Kidney (tissue), 13 donors: ENCODE measurements at regions not wholly inside any gene's neighbourhood (a gene's known extent, or its start where the extent isn't known, plus 50 kb on each side); places are given as distances from the start of the nearest gene placed in this dataset.

ENCODE experiments used
- DNase-seq, 5 donors: peaks; one replicate each; pipeline ENCODE4 v3.0.0-alpha.2; 2013 to 2020
- FAIRE-seq: peaks from 2 replicates; lab custom pipeline; 2012; peaks lifted over from hg19 to GRCh38; lab: Jason Lieb, UNC
- H3K27ac ChIP-seq, 2 donors: one replicate each; pipeline ENCODE4 v1.7.0; 2013; ENCODE audit warnings: low read depth in 2 of 2, low read length in 2 of 2, inconsistent platforms in 1 of 2
- H3K27me3 ChIP-seq: one replicate; pipeline ENCODE4 v1.7.1; 2013; ENCODE audit warnings: low read length, inconsistent platforms; ENCODE audit not compliant: control insufficient read depth, insufficient read depth
- H3K36me3 ChIP-seq, 3 donors: one replicate each; pipeline versions ENCODE4 v1.7.0 to v1.7.1; 2013; ENCODE audit warnings: low read length in 3 of 3, control low read depth in 1 of 3, inconsistent platforms in 1 of 3; ENCODE audit not compliant: insufficient read depth in 3 of 3, control insufficient read depth in 2 of 3
- H3K4me1 ChIP-seq, 3 donors: one replicate each; pipeline versions ENCODE4 v1.7.0 to v1.7.1; 2013; ENCODE audit warnings: low read length in 3 of 3, inconsistent platforms in 1 of 3, low read depth in 1 of 3; ENCODE audit not compliant: control insufficient read depth in 2 of 3, insufficient read depth in 2 of 3
- H3K4me3 ChIP-seq, 3 donors: one replicate each; pipeline versions ENCODE4 v1.7.0 to v1.8.1; 2013; ENCODE audit warnings: low read length in 3 of 3, control low read depth in 1 of 3, inconsistent platforms in 1 of 3
- H3K9ac ChIP-seq, 3 donors: one replicate each; pipeline versions ENCODE4 v1.7.0 to v1.7.1; 2013; ENCODE audit warnings: low read length in 3 of 3, control low read depth in 1 of 3, inconsistent platforms in 1 of 3
- H3K9me3 ChIP-seq, 3 donors: one replicate each; pipeline versions ENCODE4 v1.7.0 to v1.7.1; 2013; ENCODE audit warnings: low read length in 3 of 3, control low read depth in 1 of 3, inconsistent platforms in 1 of 3; ENCODE audit not compliant: control insufficient read depth in 2 of 3, insufficient read depth in 1 of 3
- intact Hi-C: fragments of 100-400 bp; cut with DNase I; formaldehyde crosslinking; loops from one replicate; pipeline ENCODE4 v1.11.1; 2022
- TF ChIP-seq, protein P1 (sequence below): IDR thresholded peaks from 3 replicates; pipeline ENCODE4 v1.5.1; 2012; ENCODE audit warnings: mild to moderate bottlenecking, moderate library complexity, borderline replicate concordance; ENCODE audit not compliant: insufficient read depth; ENCODE audit errors: extremely low read depth
- donor health status: control.
- donor health status: control.
- donor health status: control.
- donor health status: control.
- donor health status: control.
- donor health status: DM: yes; HTN: yes; CAD: no.
- donor health status: Normal renal cell carcinoma (clear cell type).

- FAIRE-seq, result no peak
- H3K4me1 ChIP-seq, result no peaks in the 10 kb centered on the region
- intact Hi-C loops, result no loop called here
Measured at GRCh38 chr15:39215015-39215414, 365.9 kb upstream of the THBS1 start.

GRCh38 chr15:39216816-39217215 lies 364.1 kb upstream of the THBS1 start:
- H3K9ac ChIP-seq, result no peak overlapping the region
- H3K4me1 ChIP-seq, result no peaks in the 10 kb centered on the region
- no peak overlapping the region for H3K4me3 ChIP-seq
- intact Hi-C loops, result no loop called here
- DNase-seq (no peak), FAIRE-seq (no peak)
- H3K36me3 ChIP-seq, result no peaks in the 10 kb centered on the region
- TF ChIP-seq, protein P1, sequence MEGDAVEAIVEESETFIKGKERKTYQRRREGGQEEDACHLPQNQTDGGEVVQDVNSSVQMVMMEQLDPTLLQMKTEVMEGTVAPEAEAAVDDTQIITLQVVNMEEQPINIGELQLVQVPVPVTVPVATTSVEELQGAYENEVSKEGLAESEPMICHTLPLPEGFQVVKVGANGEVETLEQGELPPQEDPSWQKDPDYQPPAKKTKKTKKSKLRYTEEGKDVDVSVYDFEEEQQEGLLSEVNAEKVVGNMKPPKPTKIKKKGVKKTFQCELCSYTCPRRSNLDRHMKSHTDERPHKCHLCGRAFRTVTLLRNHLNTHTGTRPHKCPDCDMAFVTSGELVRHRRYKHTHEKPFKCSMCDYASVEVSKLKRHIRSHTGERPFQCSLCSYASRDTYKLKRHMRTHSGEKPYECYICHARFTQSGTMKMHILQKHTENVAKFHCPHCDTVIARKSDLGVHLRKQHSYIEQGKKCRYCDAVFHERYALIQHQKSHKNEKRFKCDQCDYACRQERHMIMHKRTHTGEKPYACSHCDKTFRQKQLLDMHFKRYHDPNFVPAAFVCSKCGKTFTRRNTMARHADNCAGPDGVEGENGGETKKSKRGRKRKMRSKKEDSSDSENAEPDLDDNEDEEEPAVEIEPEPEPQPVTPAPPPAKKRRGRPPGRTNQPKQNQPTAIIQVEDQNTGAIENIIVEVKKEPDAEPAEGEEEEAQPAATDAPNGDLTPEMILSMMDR, result no peak
- H3K27ac ChIP-seq, result no peak overlapping the region
- H3K9me3 ChIP-seq, result no peaks in the 10 kb centered on the region
- H3K27me3 ChIP-seq, result no peaks in the 10 kb centered on the region

More at GRCh38 chr15:39215015-39215414, 365.9 kb upstream of the THBS1 start:
- Histone ChIP-seq H3K27me3 (no peaks in the 10 kb centered on the region), H3K27ac (no peak overlapping the region), H3K4me3 (no peak overlapping the region), H3K9ac (no peak overlapping the region), H3K9me3 (no peaks in the 10 kb centered on the region), H3K36me3 (no peaks in the 10 kb centered on the region)
- TF ChIP-seq, protein P1, result no peak
- no peak for DNase-seq

DNA sequence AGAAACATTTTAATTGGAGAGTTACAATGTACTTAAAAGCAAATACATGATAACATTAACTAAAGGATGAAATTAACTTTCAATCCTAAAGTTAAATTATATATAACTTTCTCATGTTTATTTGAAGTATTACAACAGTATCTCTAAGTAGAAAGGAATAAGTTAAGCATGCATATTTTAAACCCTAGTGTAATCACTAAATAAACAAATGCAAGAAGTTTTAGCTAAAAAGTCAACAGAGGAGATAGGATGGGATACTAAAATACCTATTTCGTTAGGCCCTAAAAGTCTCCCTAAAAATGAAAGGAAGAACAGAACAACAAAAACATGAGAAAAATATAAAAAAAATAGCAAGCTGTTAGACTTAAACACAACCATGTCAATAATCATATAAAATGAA lies 361.3 kb upstream of the THBS1 start:
- intact Hi-C loops, result no loop called here
- FAIRE-seq, result no peak

More for the DNA sequence above, 361.3 kb upstream of the THBS1 start:
- H3K36me3 ChIP-seq, result no peaks in the 10 kb centered on the region
- H3K9me3 ChIP-seq, result no peaks in the 10 kb centered on the region
- TF ChIP-seq, protein P1, result no peak
- no peak overlapping the region for H3K9ac ChIP-seq
- no peak overlapping the region for H3K27ac ChIP-seq
- DNase-seq, result no peak
- no peaks in the 10 kb centered on the region for H3K4me1 ChIP-seq
- no peak overlapping the region for H3K4me3 ChIP-seq
- no peaks in the 10 kb centered on the region for H3K27me3 ChIP-seq
